ENCODE measurements at regions not wholly inside any gene's neighbourhood (a gene's known extent, or its start where the extent isn't known, plus 50 kb on each side); places are given as distances from the start of the nearest gene placed in this dataset.

- no peaks in the 10 kb centered on the region for H3K9me3 ChIP-seq (ENCODE audit: insufficient read depth, low read length, severe bottlenecking)
- H3K9ac ChIP-seq (ENCODE audit: low read depth, low read length) = no peak overlapping the region
- no peak overlapping the region for H3K4me3 ChIP-seq (ENCODE audit: low read depth in 1 of 2, low read length in 2 of 2)
- no peaks in the 10 kb centered on the region for H3K4me1 ChIP-seq (ENCODE audit: insufficient read depth, low read length)
- no peak overlapping the region for H3K27ac ChIP-seq (ENCODE audit: low read length)
- DNase-seq = no peak
- H3K36me3 ChIP-seq (ENCODE audit: insufficient read depth, low read length) = no peaks in the 10 kb centered on the region
- TF ChIP-seq EZH2 (IDR thresholded peaks at IDR 0.05; ENCODE audit: borderline replicate concordance, low read depth, low read length, severe bottlenecking) (no peak), CTCF (IDR thresholded peaks at IDR 0.05; ENCODE audit: borderline replicate concordance, extremely low read depth, low read length, poor library complexity, severe bottlenecking) (no peak)
- no peak overlapping the region for H3K4me2 ChIP-seq (ENCODE audit: insufficient read depth, low read length)
- ATAC-seq (ENCODE audit: insufficient read depth, low read depth) = no peak
- no peak overlapping the region for H2AFZ ChIP-seq (ENCODE audit: low read depth, low read length)
- H3K79me2 ChIP-seq (ENCODE audit: insufficient read depth, low read length) = no peaks in the 10 kb centered on the region
- H3K27me3 ChIP-seq (ENCODE audit: insufficient read depth, low read length, poor library complexity) = no peaks in the 10 kb centered on the region
- no peaks in the 10 kb centered on the region for H4K20me1 ChIP-seq (ENCODE audit: insufficient read depth, low read length)
These were observed 154.6 kb upstream of the MBNL1 start for GRCh38 chr3:152113992-152114651.

- H3K9me3 ChIP-seq (ENCODE audit: insufficient read depth, low read length, severe bottlenecking) = no peaks in the 10 kb centered on the region
- H3K4me3 ChIP-seq (ENCODE audit: low read depth in 1 of 2, low read length in 2 of 2) = no peak overlapping the region
- H3K4me2 ChIP-seq (ENCODE audit: insufficient read depth, low read length) = no peak overlapping the region
- DNase-seq (no peak), ATAC-seq (ENCODE audit: insufficient read depth, low read depth) (no peak)
- H3K27ac ChIP-seq (ENCODE audit: low read length) = no peak overlapping the region
- H3K4me1 ChIP-seq (ENCODE audit: insufficient read depth, low read length) = no peaks in the 10 kb centered on the region
- no peak overlapping the region for H3K9ac ChIP-seq (ENCODE audit: low read depth, low read length)
- H3K27me3 ChIP-seq (ENCODE audit: insufficient read depth, low read length, poor library complexity) = no peaks in the 10 kb centered on the region
- H4K20me1 ChIP-seq (ENCODE audit: insufficient read depth, low read length) = no peaks in the 10 kb centered on the region
- H3K79me2 ChIP-seq (ENCODE audit: insufficient read depth, low read length) = no peaks in the 10 kb centered on the region
- TF ChIP-seq CTCF (IDR thresholded peaks at IDR 0.05; ENCODE audit: borderline replicate concordance, extremely low read depth, low read length, poor library complexity, severe bottlenecking) (no peak), EZH2 (IDR thresholded peaks at IDR 0.05; ENCODE audit: borderline replicate concordance, low read depth, low read length, severe bottlenecking) (no peak)
- no peaks in the 10 kb centered on the region for H3K36me3 ChIP-seq (ENCODE audit: insufficient read depth, low read length)
- H2AFZ ChIP-seq (ENCODE audit: low read depth, low read length) = no peak overlapping the region
These were observed 148.0 kb upstream of the MBNL1 start for GRCh38 chr3:152120601-152121269.

- H3K4me2 ChIP-seq (ENCODE audit: insufficient read depth, low read length) = no peak overlapping the region
- H3K27me3 ChIP-seq (ENCODE audit: insufficient read depth, low read length, poor library complexity) = no peaks in the 10 kb centered on the region
- no peaks in the 10 kb centered on the region for H3K4me1 ChIP-seq (ENCODE audit: insufficient read depth, low read length)
- DNase-seq (no peak), ATAC-seq (ENCODE audit: insufficient read depth, low read depth) (no peak)
- TF ChIP-seq CTCF (IDR thresholded peaks at IDR 0.05; ENCODE audit: borderline replicate concordance, extremely low read depth, low read length, poor library complexity, severe bottlenecking) = no peak
- no peak for TF ChIP-seq EZH2 (IDR thresholded peaks at IDR 0.05; ENCODE audit: borderline replicate concordance, low read depth, low read length, severe bottlenecking)
- H3K9me3 ChIP-seq (ENCODE audit: insufficient read depth, low read length, severe bottlenecking) = no peaks in the 10 kb centered on the region
- H3K36me3 ChIP-seq (ENCODE audit: insufficient read depth, low read length) = no peaks in the 10 kb centered on the region
- H3K9ac ChIP-seq (ENCODE audit: low read depth, low read length) = no peak overlapping the region
- H3K79me2 ChIP-seq (ENCODE audit: insufficient read depth, low read length) = no peaks in the 10 kb centered on the region
- H4K20me1 ChIP-seq (ENCODE audit: insufficient read depth, low read length) = no peaks in the 10 kb centered on the region
- no peak overlapping the region for H2AFZ ChIP-seq (ENCODE audit: low read depth, low read length)
- no peak overlapping the region for H3K4me3 ChIP-seq (ENCODE audit: low read depth in 1 of 2, low read length in 2 of 2)
- H3K27ac ChIP-seq (ENCODE audit: low read length) = no peak overlapping the region
These were observed 147.5 kb upstream of the MBNL1 start for GRCh38 chr3:152121270-152121636.

Measured in DND-41 (cell line).